ENCODE measurements at regions not wholly inside any gene's neighbourhood (a gene's known extent, or its start where the extent isn't known, plus 50 kb on each side); places are given as distances from the start of the nearest gene placed in this dataset.

DNA sequence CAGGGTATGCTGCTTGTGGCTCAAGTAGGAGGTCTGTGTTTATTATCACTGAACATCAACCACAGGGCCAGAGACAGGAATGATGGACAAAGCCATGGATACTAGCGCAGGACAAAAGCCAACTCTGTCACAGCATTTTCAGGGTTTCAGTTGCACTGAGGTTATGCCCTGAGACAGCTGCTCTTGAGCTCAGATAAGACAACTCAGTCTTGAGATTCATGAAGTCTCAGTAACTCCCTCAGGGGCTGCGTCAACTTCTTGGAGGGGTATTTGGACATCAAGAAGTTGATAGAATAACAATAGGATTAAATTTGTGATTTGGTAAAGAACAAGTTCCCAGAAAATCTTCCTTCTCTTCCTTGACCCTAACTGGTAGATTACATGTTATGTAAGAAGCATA, 287.0 kb upstream of the SLC14A2 start:
- no peaks in the 10 kb centered on the region for H3K27me3 ChIP-seq (replicated peaks; ENCODE audit: control insufficient read depth, insufficient read depth, low read length)
- H3K4me3 ChIP-seq (replicated peaks; ENCODE audit: low read depth, low read length): no peak overlapping the region
- TF ChIP-seq CTCF (IDR thresholded peaks at IDR 0.05; ENCODE audit: insufficient read depth, low read length, poor library complexity, severe bottlenecking): no peak

DNA sequence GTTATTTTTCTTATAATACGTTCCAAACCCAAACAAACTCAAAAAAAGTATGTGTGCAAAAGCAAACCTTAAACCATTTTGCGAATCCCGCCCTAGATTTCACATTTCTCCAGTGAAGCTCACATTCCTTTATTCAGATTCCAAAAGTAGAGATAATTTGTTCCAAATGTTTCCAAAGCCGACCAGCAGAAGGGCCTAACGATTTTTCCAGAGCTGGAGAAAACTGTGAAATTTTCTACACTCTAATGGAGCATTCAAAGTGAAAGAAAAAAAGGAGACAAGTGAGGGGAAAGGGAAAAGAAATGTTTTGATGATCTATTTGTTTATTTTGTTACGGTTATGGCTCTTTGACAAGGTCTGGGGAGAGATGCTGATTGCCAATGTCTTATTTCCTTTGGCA, 286.5 kb upstream of the SLC14A2 start:
- no peaks in the 10 kb centered on the region for H3K36me3 ChIP-seq (ENCODE audit: control insufficient read depth, insufficient read depth, low read length)

More for the DNA sequence above, 287.0 kb upstream of the SLC14A2 start:
- no peaks in the 10 kb centered on the region for H3K36me3 ChIP-seq (ENCODE audit: control insufficient read depth, insufficient read depth, low read length)
- no peak for DNase-seq (ENCODE audit: extremely low read depth, insufficient read length)

GRCh38 chr18:45329316-45329715, 286.0 kb upstream of the SLC14A2 start:
- TF ChIP-seq CTCF (IDR thresholded peaks at IDR 0.05; ENCODE audit: insufficient read depth, low read length, poor library complexity, severe bottlenecking): no peak
- H3K36me3 ChIP-seq (ENCODE audit: control insufficient read depth, insufficient read depth, low read length): no peaks in the 10 kb centered on the region
- H3K4me3 ChIP-seq (replicated peaks; ENCODE audit: low read depth, low read length): no peak overlapping the region
- no peaks in the 10 kb centered on the region for H3K27me3 ChIP-seq (replicated peaks; ENCODE audit: control insufficient read depth, insufficient read depth, low read length)
- no peak for DNase-seq (ENCODE audit: extremely low read depth, insufficient read length)

More for the DNA sequence above, 286.5 kb upstream of the SLC14A2 start:
- Histone ChIP-seq H3K27me3 (replicated peaks; ENCODE audit: control insufficient read depth, insufficient read depth, low read length) (no peaks in the 10 kb centered on the region), H3K4me3 (replicated peaks; ENCODE audit: low read depth, low read length) (no peak overlapping the region)
- TF ChIP-seq CTCF (IDR thresholded peaks at IDR 0.05; ENCODE audit: insufficient read depth, low read length, poor library complexity, severe bottlenecking): no peak
- DNase-seq (ENCODE audit: extremely low read depth, insufficient read length): no peak

DNA sequence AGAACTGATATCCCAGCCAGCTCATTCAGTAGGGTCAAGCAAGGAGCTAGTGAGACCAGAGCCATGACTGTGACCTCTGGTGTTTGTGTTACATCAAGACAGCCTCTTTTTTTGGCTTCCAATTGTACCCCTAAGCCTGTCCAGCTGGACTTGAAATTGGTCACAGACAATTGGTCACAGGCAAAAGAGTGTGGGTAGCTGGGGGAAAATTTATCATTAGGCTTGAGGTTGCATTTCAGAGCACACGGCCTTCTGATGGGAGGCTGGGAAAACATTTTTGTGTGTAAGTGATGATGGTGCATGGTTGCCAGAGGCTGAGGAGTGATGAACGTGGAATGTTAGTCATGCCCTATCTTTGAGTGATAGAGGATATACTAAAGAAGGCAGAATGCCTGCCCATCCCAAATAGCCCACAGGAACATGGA, 285.1 kb upstream of the SLC14A2 start:
- Histone ChIP-seq H3K4me3 (replicated peaks; ENCODE audit: low read depth, low read length) (no peak overlapping the region), H3K27me3 (replicated peaks; ENCODE audit: control insufficient read depth, insufficient read depth, low read length) (no peaks in the 10 kb centered on the region), H3K36me3 (ENCODE audit: control insufficient read depth, insufficient read depth, low read length) (no peaks in the 10 kb centered on the region)
- TF ChIP-seq CTCF (IDR thresholded peaks at IDR 0.05; ENCODE audit: insufficient read depth, low read length, poor library complexity, severe bottlenecking): no peak
- no peak for DNase-seq (ENCODE audit: extremely low read depth, insufficient read length)

DNA sequence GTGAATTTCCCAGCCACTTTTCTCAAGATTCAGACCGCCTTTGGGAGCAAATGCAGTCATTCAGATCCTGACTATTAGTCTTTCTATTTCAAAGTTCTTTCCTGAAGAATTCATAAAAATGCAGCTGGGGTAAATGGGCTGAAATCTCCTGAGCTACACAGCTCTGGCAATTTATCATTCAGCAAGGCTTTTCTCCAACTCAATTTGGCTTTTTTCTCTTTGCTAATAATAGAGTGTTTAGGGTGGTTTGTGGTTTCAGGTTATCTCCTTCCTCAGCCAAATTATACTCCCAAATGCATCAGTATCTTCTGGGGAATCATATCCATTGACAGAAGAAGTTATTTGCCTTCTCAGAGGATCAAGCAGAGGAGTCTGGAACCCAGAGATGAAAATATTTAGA, 282.4 kb upstream of the SLC14A2 start:
- DNase-seq (ENCODE audit: extremely low read depth, insufficient read length): no peak
- Histone ChIP-seq H3K36me3 (ENCODE audit: control insufficient read depth, insufficient read depth, low read length) (no peaks in the 10 kb centered on the region), H3K4me3 (replicated peaks; ENCODE audit: low read depth, low read length) (no peak overlapping the region), H3K27me3 (replicated peaks; ENCODE audit: control insufficient read depth, insufficient read depth, low read length) (no peaks in the 10 kb centered on the region)
- TF ChIP-seq CTCF (IDR thresholded peaks at IDR 0.05; ENCODE audit: insufficient read depth, low read length, poor library complexity, severe bottlenecking): no peak

- Histone ChIP-seq H3K4me3 (replicated peaks; ENCODE audit: low read depth, low read length) (no peak overlapping the region), H3K36me3 (ENCODE audit: control insufficient read depth, insufficient read depth, low read length) (no peaks in the 10 kb centered on the region), H3K27me3 (replicated peaks; ENCODE audit: control insufficient read depth, insufficient read depth, low read length) (no peaks in the 10 kb centered on the region)
- TF ChIP-seq CTCF (IDR thresholded peaks at IDR 0.05; ENCODE audit: insufficient read depth, low read length, poor library complexity, severe bottlenecking): no peak
- no peak for DNase-seq (ENCODE audit: extremely low read depth, insufficient read length)
Measured at GRCh38 chr18:45334191-45334590, 281.1 kb upstream of the SLC14A2 start.

Measured in GM06990 (cell line).